ENCODE measurements at regions not wholly inside any gene's neighbourhood (a gene's known extent, or its start where the extent isn't known, plus 50 kb on each side); places are given as distances from the start of the nearest gene placed in this dataset.
"Not testable (repeated sequence)": the region's sequence is repeated elsewhere in the genome, so short reads cannot be mapped to it uniquely, and the experiment has no call there.

- Histone ChIP-seq H3K9ac (no peak overlapping the region), H3K4me3 (no peak overlapping the region), H3K36me3 (no peaks in the 10 kb centered on the region), H3F3A (ENCODE audit: low read depth) (no peaks in the 10 kb centered on the region), H3K9me3 (ENCODE audit: low read depth) (no peaks in the 10 kb centered on the region), H3K79me2 (ENCODE audit: low read depth) (no peaks in the 10 kb centered on the region), H3K4me2 (no peak overlapping the region), H3K4me1 (no peaks in the 10 kb centered on the region), H4K20me1 (ENCODE audit: low read depth) (no peaks in the 10 kb centered on the region), H2AFZ (replicated peaks) (no peak overlapping the region), H3K27me3 (no peaks in the 10 kb centered on the region), H3K27ac (no peak overlapping the region)
- Mint-ChIP-seq H3K4me3 (no peak overlapping the region), H3K4me1 (no peaks in the 10 kb centered on the region), H3K27me3 (ENCODE audit: insufficient read depth, low read depth) (no peaks in the 10 kb centered on the region), H3K9me3 (no peaks in the 10 kb centered on the region), H3K36me3 (no peaks in the 10 kb centered on the region), H3K27ac (no peak overlapping the region)
- DNase-seq (ENCODE audit: low spot score): no peak
- TF ChIP-seq EZH2 (IDR thresholded peaks at IDR 0.05): no peak
- TF ChIP-seq, protein P1, sequence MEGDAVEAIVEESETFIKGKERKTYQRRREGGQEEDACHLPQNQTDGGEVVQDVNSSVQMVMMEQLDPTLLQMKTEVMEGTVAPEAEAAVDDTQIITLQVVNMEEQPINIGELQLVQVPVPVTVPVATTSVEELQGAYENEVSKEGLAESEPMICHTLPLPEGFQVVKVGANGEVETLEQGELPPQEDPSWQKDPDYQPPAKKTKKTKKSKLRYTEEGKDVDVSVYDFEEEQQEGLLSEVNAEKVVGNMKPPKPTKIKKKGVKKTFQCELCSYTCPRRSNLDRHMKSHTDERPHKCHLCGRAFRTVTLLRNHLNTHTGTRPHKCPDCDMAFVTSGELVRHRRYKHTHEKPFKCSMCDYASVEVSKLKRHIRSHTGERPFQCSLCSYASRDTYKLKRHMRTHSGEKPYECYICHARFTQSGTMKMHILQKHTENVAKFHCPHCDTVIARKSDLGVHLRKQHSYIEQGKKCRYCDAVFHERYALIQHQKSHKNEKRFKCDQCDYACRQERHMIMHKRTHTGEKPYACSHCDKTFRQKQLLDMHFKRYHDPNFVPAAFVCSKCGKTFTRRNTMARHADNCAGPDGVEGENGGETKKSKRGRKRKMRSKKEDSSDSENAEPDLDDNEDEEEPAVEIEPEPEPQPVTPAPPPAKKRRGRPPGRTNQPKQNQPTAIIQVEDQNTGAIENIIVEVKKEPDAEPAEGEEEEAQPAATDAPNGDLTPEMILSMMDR (IDR thresholded peaks at IDR 0.05): no peak
Observed at GRCh38 chrX:125604448-125604847, 284.8 kb downstream of the TEX13C start.

DNA sequence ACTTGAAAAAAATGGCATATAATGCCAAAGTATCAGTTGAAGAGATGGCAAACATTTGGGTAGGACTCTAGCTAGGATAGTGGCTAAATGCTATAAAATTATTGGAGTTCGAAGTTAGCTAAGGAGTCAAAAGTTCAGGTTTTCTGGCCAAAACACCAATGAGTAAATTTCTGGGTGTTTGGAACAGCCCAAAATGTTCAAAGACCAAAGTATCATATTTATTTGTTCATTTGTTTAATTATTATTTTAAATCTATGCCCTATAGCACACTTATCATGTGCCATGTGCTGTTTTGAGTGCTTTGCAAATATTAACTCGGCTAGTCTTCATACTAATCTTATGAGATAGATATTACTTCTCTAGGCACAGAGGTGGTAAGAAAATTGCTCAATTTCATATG, 285.5 kb downstream of the TEX13C start:
- Mint-ChIP-seq H3K4me1 (no peaks in the 10 kb centered on the region), H3K4me3 (no peak overlapping the region), H3K27me3 (ENCODE audit: insufficient read depth, low read depth) (no peaks in the 10 kb centered on the region), H3K9me3 (no peaks in the 10 kb centered on the region), H3K36me3 (no peaks in the 10 kb centered on the region), H3K27ac (no peak overlapping the region)
- no peak for DNase-seq (ENCODE audit: low spot score)
- Histone ChIP-seq H4K20me1 (ENCODE audit: low read depth) (no peaks in the 10 kb centered on the region), H3K36me3 (no peaks in the 10 kb centered on the region), H3K9me3 (ENCODE audit: low read depth) (no peaks in the 10 kb centered on the region), H3F3A (ENCODE audit: low read depth) (no peaks in the 10 kb centered on the region), H3K27me3 (no peaks in the 10 kb centered on the region), H3K4me3 (no peak overlapping the region), H3K79me2 (ENCODE audit: low read depth) (no peaks in the 10 kb centered on the region), H3K27ac (no peak overlapping the region), H2AFZ (replicated peaks) (no peak overlapping the region), H3K4me1 (no peaks in the 10 kb centered on the region), H3K4me2 (no peak overlapping the region), H3K9ac (no peak overlapping the region)
- no peak for TF ChIP-seq EZH2 (IDR thresholded peaks at IDR 0.05)
- TF ChIP-seq, protein P1 (IDR thresholded peaks at IDR 0.05): no peak
- no peak for TF ChIP-seq EZH2phosphoT487 (IDR thresholded peaks at IDR 0.05)

- H3K4me2 ChIP-seq; H3K27ac ChIP-seq; H3K9me3 Mint-ChIP-seq; H3K79me2 ChIP-seq (ENCODE audit: low read depth); H3K36me3 ChIP-seq; H3K4me1 ChIP-seq; H3K9ac ChIP-seq; DNase-seq (ENCODE audit: low spot score); H3K4me3 ChIP-seq; H3K27ac Mint-ChIP-seq; H3K4me3 Mint-ChIP-seq; H3F3A ChIP-seq (ENCODE audit: low read depth); H2AFZ ChIP-seq (replicated peaks); H3K9me3 ChIP-seq (ENCODE audit: low read depth); H3K36me3 Mint-ChIP-seq; H3K27me3 ChIP-seq; H3K4me1 Mint-ChIP-seq; H4K20me1 ChIP-seq (ENCODE audit: low read depth); H3K27me3 Mint-ChIP-seq (ENCODE audit: insufficient read depth, low read depth): not testable (repeated sequence)
Observed at GRCh38 chrX:125614591-125615343, 295.1 kb downstream of the TEX13C start.

DNA sequence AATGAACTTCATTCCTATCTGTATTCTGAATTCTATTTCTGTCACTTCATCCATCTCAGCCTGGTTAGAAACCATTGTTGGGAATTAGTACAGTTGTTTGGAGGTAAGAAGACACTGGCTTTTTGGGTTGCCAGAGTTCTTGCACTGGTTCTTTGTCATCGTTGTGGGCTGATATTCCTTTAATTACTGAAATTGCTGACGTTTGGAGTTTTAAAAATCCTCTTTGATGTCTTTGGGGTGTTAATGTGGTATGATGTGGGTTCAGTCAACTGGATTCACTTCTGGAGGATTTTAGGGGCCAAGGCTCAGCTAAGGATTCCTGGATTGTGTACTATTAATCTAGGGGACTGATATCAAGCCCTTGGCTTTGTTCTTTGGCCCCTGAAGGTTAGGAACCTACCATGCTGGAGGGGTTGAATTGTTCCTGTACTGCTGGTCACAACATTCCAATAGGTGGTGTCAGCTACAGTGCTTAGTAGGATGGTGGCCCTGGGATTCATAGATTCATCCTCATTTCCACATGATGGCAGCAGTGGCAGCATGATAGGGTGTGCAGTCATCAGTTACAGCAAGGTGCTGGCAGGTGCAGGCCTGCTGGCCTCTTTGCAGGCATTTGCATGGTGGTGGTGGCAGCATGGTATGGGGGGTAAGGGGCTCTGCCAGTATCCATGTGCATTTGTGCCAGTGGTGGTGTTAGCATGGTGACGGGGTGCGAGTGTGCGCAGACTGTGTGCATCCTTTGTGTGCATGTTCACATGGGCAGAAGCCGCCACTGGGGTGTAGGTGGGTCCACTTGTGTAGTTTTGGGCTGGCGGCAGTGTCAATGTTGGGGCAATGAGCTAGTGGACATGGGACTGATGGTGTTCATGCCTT, 301.3 kb downstream of the TEX13C start:
- no peaks in the 10 kb centered on the region for H3F3A ChIP-seq (ENCODE audit: low read depth)
- no peak overlapping the region for H3K9ac ChIP-seq
- H3K27ac ChIP-seq: no peak overlapping the region
- no peaks in the 10 kb centered on the region for H3K4me1 ChIP-seq
- no peaks in the 10 kb centered on the region for H3K79me2 ChIP-seq (ENCODE audit: low read depth)
- no peaks in the 10 kb centered on the region for H4K20me1 ChIP-seq (ENCODE audit: low read depth)
- Mint-ChIP-seq H3K4me1 (peaks cover 2% of the 10 kb centered on the region), H3K27me3 (ENCODE audit: insufficient read depth, low read depth) (peaks cover 2% of the 10 kb centered on the region), H3K9me3 (peaks cover 7% of the 10 kb centered on the region), H3K27ac (no peak overlapping the region), H3K4me3 (no peak overlapping the region), H3K36me3 (no peaks in the 10 kb centered on the region)
- H3K9me3 ChIP-seq (ENCODE audit: low read depth): peaks cover 3% of the 10 kb centered on the region
- no peaks in the 10 kb centered on the region for H3K36me3 ChIP-seq
- no peak overlapping the region for H3K4me3 ChIP-seq
- no peak overlapping the region for H2AFZ ChIP-seq (replicated peaks)
- H3K4me2 ChIP-seq: no peak overlapping the region
- H3K27me3 ChIP-seq: no peaks in the 10 kb centered on the region
- no peak for TF ChIP-seq EZH2phosphoT487 (IDR thresholded peaks at IDR 0.05)
- DNase-seq (ENCODE audit: low spot score): no peak

Measured in neural progenitor cell (in vitro differentiated cells).